Large intestine (tissue), 3 donors: ENCODE measurements at regions not wholly inside any gene's neighbourhood (a gene's known extent, or its start where the extent isn't known, plus 50 kb on each side); places are given as distances from the start of the nearest gene placed in this dataset.
A peak's percentile ranks its signal among the peaks of the same experiment; 100 is the strongest.
"Not testable (repeated sequence)": the region's sequence is repeated elsewhere in the genome, so short reads cannot be mapped to it uniquely, and the experiment has no call there.

Experiments
- DNase-seq, 2 donors: peaks; one replicate each; pipeline versions ENCODE4 v3.0.0 to v3.0.0-alpha.2; 2013
- H3K27ac ChIP-seq: one replicate; pipeline ENCODE4 v1.5.1; 2013; ENCODE audit warnings: low read length
- H3K27me3 ChIP-seq: 2 replicates; pipeline ENCODE4 v1.6.1; 2013; ENCODE audit warnings: low read length; ENCODE audit not compliant: control insufficient read depth, insufficient read depth
- H3K36me3 ChIP-seq: 2 replicates; pipeline ENCODE4 v1.6.1; 2013; ENCODE audit warnings: low read length; ENCODE audit not compliant: control insufficient read depth, insufficient read depth
- H3K4me1 ChIP-seq: one replicate; pipeline ENCODE4 v1.6.1; 2013; ENCODE audit warnings: low read length; ENCODE audit not compliant: control insufficient read depth, insufficient read depth
- H3K4me3 ChIP-seq: one replicate; pipeline ENCODE4 v1.5.1; 2013; ENCODE audit warnings: low read length
- H3K9me3 ChIP-seq: one replicate; pipeline ENCODE4 v1.6.1; 2013; ENCODE audit warnings: mild to moderate bottlenecking, low read depth, low read length, moderate library complexity; ENCODE audit not compliant: control insufficient read depth
- WGBS: methylation state at CpG from one replicate; pipeline ENCODE4 v1.1.5; 2013; ENCODE audit warnings: low lambda C conversion rate; ENCODE audit not compliant: insufficient coverage; 5-methylcytosine and 5-hydroxymethylcytosine counted together

DNA sequence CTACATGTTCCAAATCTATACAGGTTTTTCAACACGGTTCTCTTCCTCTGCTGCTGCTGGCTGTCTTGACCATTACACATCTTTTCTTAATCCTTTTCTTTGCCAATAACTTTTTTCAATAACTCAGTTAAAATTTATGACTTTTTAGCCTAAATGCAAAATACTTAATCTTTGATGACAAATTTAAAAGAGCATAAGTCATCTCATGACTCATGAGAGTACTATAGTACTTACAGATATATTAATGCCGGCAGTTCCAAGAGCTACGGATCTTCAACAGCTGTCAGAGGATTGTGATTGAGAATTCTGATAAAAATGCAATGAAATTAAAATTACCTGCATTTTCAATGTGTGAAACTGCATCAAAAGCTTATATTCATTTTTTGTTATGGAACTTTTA, 105.5 kb downstream of the KPNA2 start:
- WGBS = 100% methylated on average over 1 of the region's 3 CpGs
- DNase-seq = no peak
- no peaks in the 10 kb centered on the region for H3K4me1 ChIP-seq

DNA sequence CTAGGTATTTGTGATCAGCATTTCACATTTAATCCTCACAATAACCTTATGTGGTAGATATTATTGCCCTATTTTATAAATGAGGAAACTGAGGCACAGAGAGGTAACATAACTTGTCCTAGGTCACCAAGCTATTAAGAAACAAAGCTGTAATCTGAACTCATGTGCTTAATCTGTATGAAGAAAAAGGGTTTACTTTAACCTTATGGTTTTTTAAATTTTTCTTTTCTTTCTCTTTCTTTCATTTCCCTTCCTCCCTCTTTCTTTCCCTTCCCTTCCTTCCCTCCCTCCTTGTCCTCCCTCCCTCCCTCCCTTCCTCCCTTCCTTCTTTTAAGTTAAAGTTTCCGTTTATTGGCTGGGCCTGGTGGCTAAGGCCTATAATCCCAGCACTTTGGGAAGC, 105.2 kb upstream of the AMZ2 start:
- no peak for DNase-seq
- no peaks in the 10 kb centered on the region for H3K9me3 ChIP-seq
- no peaks in the 10 kb centered on the region for H3K36me3 ChIP-seq
- H3K27ac ChIP-seq = no peak overlapping the region
- WGBS = no CpG with 5 or more reads among the region's 1 CpG
- no peaks in the 10 kb centered on the region for H3K4me1 ChIP-seq
- H3K27me3 ChIP-seq = no peaks in the 10 kb centered on the region
- no peak overlapping the region for H3K4me3 ChIP-seq

More for the DNA sequence above, 105.5 kb downstream of the KPNA2 start:
- no peak overlapping the region for H3K27ac ChIP-seq
- no peak overlapping the region for H3K4me3 ChIP-seq
- no peaks in the 10 kb centered on the region for H3K36me3 ChIP-seq
- no peaks in the 10 kb centered on the region for H3K27me3 ChIP-seq
- H3K9me3 ChIP-seq = no peaks in the 10 kb centered on the region

DNA sequence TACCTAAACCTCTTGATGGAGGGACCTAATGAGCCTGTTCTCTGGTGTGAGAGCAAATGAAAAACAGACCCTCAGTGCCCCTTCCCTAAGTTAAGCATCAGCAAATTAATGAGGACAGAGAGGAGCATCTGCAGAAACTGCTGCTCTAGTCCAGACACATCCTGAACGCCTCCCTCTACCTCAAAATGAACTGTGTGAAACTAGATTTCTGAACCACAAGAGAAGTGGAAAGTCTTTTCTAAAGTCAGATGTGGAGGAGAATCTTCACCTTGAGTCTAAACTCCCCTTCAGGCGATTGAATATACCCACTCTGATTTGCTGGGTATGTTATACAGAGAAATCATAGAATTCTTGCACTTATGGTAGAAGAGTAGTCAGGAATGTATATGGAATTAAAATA, 104.4 kb upstream of the AMZ2 start:
- H3K4me1 ChIP-seq = no peaks in the 10 kb centered on the region
- WGBS = 100% methylated on average over 1 of the region's 2 CpGs

DNA sequence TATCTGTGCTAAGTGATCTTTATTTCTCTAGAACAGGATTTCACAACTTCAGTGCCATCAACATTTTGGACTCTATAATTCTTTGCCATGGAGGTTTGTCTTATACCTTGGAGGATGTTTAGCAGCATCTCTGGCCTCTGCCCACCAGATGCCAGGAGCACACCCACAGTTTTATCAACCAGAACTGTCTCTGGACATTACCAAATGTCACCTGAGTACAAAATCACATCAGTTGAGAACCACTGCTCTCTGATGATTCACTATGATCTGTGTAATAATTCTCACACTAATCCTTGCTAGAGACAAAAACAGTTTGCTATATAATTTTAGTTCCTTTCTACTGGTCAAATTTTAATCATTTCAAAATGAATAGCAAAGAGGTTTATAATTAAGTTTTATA, 102.8 kb upstream of the AMZ2 start:
- no peaks in the 10 kb centered on the region for H3K4me1 ChIP-seq
- H3K4me3 ChIP-seq = no peak overlapping the region
- no peaks in the 10 kb centered on the region for H3K27me3 ChIP-seq
- no peak for DNase-seq
- H3K27ac ChIP-seq = no peak overlapping the region
- H3K36me3 ChIP-seq = no peaks in the 10 kb centered on the region
- H3K9me3 ChIP-seq = no peaks in the 10 kb centered on the region

More for the DNA sequence above, 104.4 kb upstream of the AMZ2 start:
- H3K27ac ChIP-seq = no peak overlapping the region
- no peaks in the 10 kb centered on the region for H3K9me3 ChIP-seq
- H3K4me3 ChIP-seq = no peak overlapping the region
- DNase-seq = no peak
- no peaks in the 10 kb centered on the region for H3K36me3 ChIP-seq
- no peaks in the 10 kb centered on the region for H3K27me3 ChIP-seq

DNA sequence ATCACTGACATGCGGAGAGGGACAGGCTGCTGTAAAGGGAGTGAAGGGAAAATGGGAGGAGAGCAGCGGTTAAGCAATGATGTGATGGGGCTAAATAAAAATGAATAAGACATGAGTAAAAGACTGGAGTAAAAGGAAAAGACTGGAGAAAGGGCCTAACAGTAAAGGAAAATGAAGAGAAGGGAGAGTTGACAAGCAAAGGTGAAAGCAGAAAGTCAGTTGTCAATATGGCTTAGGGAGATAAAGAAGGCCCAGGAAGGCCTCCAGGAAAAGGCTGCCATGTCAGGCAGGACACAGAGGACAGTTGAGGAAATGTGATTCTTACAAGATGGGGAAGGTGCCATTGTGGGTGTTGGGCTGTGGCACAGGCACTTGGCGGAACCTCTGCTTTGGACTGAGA, 98.9 kb upstream of the AMZ2 start:
- 100% methylated on average over 2 of the region's 3 CpGs for WGBS

DNA sequence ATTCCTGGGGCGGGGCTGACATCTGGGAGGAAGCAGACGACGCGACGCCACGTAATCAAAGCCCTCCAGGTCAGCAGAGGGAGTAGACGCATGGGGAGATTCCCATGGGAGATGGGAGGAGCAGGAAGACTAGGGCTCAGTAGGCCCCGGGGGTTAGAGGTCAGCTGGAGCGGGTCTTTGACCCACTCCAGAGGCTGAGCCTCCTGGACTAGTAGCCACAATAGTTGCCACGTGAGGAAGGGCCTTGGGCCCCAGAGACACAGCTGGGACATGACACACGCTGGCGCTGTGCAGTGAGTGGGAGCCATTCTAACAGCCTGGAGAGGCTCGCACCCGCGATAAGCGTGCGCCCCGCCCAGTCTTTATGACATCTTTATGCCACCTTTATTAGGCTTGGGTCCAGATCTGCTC, 95.7 kb upstream of the AMZ2 start:
- no peak overlapping the region for H3K4me3 ChIP-seq
- H3K27me3 ChIP-seq = no peaks in the 10 kb centered on the region
- no peaks in the 10 kb centered on the region for H3K4me1 ChIP-seq
- H3K36me3 ChIP-seq = no peaks in the 10 kb centered on the region
- no CpG with 5 or more reads among the region's 18 CpGs for WGBS
- no peaks in the 10 kb centered on the region for H3K9me3 ChIP-seq
- no peak overlapping the region for H3K27ac ChIP-seq
- DNase-seq = peak; percentile 20 to 55

More for the DNA sequence above, 98.9 kb upstream of the AMZ2 start:
- no peak overlapping the region for H3K27ac ChIP-seq
- H3K4me3 ChIP-seq = no peak overlapping the region
- no peaks in the 10 kb centered on the region for H3K4me1 ChIP-seq
- H3K36me3 ChIP-seq = no peaks in the 10 kb centered on the region
- H3K27me3 ChIP-seq = no peaks in the 10 kb centered on the region
- no peaks in the 10 kb centered on the region for H3K9me3 ChIP-seq
- no peak for DNase-seq

DNA sequence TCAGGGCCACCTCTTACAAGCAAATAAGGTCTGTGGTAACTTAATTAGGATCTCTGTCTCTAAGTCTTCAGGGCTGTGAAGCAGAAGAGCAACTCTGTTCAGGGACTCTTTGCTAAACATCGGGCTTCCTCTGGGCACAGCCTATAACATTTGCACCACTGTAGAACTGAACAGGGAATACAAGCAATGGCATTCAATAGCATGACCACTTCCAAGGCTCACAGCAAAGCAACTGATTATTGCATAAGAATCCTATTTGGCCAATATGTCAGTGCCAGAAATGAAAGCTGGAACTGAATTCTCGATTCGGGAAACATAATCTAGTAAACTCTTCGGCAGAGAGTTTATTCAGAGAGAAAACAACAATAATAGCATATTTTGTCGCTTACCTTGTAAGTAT, 92.2 kb upstream of the AMZ2 start:
- no peak overlapping the region for H3K4me3 ChIP-seq
- no peaks in the 10 kb centered on the region for H3K27me3 ChIP-seq
- WGBS = 100% methylated on average over 1 of the region's 5 CpGs
- H3K9me3 ChIP-seq = no peaks in the 10 kb centered on the region
- H3K27ac ChIP-seq = no peak overlapping the region
- no peaks in the 10 kb centered on the region for H3K36me3 ChIP-seq
- no peaks in the 10 kb centered on the region for H3K4me1 ChIP-seq
- DNase-seq = no peak

DNA sequence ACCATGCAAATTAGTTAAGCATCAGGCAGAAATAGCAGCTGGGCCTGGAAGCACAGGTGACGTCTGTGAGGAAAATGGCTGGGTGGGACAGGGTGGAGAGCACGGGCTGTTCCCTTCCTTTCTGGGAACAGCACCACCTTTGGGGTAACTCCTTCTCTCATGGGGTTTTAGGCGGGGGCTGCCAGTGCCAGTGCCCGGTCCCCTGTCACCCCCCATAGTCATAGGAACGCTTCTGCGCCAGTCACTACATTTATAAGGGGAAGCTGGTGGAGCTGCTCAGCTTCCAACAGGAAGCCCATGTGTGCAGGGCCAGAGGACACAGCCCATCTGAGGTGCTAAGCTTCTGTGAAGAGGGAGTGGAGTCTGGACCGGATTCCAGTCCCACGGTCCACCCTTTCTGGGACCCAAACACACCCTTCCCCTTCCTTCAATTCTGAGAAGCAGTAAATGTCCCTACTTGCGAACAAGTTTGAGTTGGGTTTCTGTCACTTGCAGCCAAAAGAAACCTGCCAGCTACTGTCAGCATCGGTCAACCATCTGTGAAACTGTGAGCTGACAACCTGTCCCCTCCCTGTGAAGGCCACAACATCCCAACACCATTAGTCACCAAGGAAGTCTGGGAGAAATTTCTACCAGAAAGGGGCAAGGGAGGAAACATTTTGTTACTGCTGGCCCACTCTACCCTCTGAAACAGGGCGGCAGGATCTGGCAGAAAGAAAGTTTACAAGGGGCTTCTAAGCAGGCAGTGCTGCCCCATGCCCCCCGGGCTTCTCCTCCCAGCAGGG, 86.0 kb upstream of the AMZ2 start:
- Histone ChIP-seq H3K27ac (no peak overlapping the region), H3K27me3 (no peaks in the 10 kb centered on the region), H3K4me1 (no peaks in the 10 kb centered on the region), H3K4me3 (no peak overlapping the region), H3K9me3 (no peaks in the 10 kb centered on the region), H3K36me3 (no peaks in the 10 kb centered on the region)
- WGBS = no CpG with 5 or more reads among the region's 12 CpGs
- DNase-seq = no peak

DNA sequence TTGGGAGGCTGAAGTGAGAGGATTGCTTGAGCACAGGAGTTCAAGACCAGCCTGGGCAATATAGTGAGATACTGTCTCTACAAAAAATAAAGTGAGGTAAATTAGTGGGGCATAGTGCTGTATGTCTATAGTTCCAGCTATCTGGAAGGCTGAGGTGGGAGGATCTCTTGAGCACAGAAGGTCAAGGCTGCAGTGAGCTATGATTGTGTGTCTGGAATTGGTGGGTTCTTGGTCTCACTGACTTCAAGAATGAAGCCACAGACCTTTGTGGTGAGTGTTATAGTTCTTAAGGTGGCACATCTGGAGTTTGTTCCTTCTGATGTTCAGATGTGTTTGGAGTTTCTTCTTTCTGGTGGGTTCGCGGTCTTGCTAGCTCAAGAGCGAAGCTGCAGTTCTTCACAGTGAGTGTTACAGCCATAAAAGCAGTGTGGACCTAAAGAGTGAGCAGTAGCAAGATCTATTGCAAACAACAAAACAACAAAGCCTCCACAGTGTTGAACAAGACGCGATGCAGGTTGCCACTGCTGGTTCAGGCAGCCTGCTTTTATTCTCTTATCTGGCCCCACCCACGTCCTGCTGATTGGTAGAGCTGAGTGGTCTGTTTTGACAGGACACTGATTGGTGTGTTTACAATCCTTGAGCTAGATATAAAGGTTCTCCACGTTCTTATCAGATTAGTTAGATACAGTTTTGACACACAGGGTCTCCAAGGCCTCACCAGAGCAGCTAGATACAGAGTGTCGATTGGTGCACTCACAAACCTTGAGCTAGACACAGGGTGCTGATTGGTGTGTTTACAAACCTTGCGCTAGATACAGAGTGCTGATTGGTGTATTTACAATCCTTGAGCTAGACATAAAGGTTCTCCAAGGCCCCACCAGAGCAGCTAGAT, 79.3 kb upstream of the AMZ2 start:
- DNase-seq, H3K27me3 ChIP-seq, H3K4me1 ChIP-seq, H3K4me3 ChIP-seq, H3K9me3 ChIP-seq, H3K27ac ChIP-seq, H3K36me3 ChIP-seq: not testable (repeated sequence)
- no CpG with 5 or more reads among the region's 9 CpGs for WGBS

DNA sequence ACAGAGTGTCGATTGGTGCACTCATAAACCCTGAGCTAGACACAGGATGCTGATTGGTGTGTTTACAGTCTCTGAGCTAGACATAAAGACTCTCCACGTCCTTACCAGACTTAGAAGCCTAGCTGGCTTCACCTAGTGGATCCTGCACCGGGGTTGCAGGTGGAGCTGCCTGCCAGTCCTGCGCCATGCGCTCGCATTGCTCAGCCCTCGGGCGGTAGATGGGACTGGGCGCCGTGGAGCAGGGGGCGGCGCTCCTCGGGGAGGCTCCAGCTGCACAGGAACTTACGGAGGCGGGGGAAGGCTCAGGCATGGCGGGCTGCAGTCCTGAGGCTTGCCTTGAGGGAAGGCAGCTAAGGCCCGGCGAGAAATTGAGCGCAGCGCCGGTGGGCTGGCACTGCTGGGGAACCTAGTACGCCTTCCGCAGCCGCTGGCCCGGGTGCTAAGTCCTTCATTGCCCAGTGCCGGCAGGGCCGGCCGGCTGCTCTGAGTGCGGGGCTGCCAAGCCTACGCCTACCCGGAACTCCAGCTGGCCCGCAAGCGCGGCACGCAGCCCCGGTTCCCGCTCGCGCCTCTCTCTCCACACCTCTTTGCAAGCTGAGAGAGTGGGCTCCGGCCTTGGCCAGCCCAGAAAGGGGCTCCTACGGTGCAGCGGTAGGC, 78.5 kb upstream of the AMZ2 start:
- not testable (repeated sequence) for H3K4me3 ChIP-seq, H3K4me1 ChIP-seq, H3K9me3 ChIP-seq, H3K27me3 ChIP-seq, H3K27ac ChIP-seq, H3K36me3 ChIP-seq, DNase-seq
- no CpG with 5 or more reads among the region's 42 CpGs for WGBS
